Fibroblast of the aortic adventitia (primary cell): ENCODE measurements at regions not wholly inside any gene's neighbourhood (a gene's known extent, or its start where the extent isn't known, plus 50 kb on each side); places are given as distances from the start of the nearest gene placed in this dataset.

Experiments
- DNase-seq: peaks from one replicate; pipeline ENCODE4 v3.0.0-alpha.2; 2010; ENCODE audit warnings: low read depth
- H3K4me3 ChIP-seq: 2 replicates; pipeline ENCODE4 v1.5.1; 2011; ENCODE audit warnings: low read depth, mild to moderate bottlenecking, control low read depth, low read length, moderate library complexity
- TF ChIP-seq, protein P1 (sequence below): IDR thresholded peaks from 2 replicates; pipeline ENCODE4 v1.5.1; 2011; ENCODE audit warnings: mild to moderate bottlenecking, low read length, control low read depth, inconsistent platforms; ENCODE audit not compliant: insufficient read depth

DNA sequence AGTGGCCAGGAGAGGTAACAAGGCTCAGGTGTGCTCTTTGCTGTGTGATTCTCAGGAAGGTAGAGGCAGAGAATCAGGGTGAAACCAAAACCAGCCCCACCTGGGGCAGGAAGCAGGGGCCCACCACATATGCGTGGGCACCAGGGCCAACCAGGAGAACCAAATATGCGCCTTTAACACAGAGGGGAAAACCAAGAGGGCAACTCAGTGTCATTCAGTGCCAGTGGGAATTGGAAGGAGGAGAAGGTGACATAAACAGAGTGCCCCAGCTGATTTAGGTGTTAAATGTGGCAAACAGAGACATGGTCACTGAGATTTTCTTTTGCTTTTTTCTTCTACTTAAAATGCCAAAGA is 106.8 kb upstream of the MAMLD1 start:
- H3K4me3 ChIP-seq, result no peak overlapping the region
- DNase-seq, result no peak
- TF ChIP-seq, protein P1, sequence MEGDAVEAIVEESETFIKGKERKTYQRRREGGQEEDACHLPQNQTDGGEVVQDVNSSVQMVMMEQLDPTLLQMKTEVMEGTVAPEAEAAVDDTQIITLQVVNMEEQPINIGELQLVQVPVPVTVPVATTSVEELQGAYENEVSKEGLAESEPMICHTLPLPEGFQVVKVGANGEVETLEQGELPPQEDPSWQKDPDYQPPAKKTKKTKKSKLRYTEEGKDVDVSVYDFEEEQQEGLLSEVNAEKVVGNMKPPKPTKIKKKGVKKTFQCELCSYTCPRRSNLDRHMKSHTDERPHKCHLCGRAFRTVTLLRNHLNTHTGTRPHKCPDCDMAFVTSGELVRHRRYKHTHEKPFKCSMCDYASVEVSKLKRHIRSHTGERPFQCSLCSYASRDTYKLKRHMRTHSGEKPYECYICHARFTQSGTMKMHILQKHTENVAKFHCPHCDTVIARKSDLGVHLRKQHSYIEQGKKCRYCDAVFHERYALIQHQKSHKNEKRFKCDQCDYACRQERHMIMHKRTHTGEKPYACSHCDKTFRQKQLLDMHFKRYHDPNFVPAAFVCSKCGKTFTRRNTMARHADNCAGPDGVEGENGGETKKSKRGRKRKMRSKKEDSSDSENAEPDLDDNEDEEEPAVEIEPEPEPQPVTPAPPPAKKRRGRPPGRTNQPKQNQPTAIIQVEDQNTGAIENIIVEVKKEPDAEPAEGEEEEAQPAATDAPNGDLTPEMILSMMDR, result no peak

DNA sequence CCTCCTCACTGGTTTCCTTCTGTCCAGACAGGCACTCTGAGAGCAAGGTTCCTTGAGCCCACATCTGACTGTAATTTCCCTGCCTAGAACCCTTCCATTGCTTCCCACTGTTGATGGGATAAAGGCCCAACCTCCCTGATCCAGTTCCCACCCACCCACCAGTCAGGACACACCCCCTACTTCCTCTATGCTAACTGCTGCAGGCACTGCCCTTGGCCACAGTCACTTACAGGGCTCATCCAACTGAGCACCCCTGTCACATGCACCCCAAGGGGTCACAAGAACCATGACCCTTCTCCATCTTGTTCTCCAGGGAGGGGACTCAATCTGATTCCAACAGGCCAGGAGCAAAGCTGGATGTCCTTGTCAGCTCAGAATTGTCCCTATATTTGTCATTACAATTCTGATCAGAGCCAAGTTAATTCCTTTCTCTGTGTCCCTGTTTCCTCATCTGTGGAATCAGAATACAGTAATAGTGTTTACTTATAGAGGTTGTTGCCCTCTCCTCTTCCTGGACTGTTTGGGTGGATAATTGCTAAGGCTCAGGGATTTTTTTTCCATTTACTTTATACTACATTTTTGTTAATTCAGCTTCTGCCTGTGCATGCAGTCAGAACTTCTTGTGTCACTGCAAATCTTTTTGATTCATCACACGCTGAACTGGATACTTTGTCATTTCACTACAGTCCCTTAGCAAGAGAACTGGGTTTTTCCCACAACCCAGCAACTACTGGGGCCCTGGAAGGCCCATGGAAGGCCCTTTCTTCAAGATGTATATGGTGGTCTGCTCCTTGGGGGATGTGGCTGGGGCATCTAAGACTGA is 105.6 kb upstream of the MAMLD1 start:
- H3K4me3 ChIP-seq, result no peak overlapping the region
- TF ChIP-seq, protein P1, result no peak
- DNase-seq, result no peak

DNA sequence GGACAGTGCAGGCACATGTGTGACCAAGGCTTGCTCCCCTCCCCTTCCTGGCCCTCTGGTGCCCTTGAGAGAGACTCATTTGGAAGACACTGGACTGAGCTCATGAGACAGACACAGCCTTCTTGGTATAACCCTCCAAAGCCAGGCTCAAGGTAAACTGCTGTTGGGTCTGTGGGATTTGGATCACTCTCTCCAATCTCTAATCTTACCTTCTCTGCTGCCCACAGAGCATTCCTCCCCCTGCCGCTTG is 105.0 kb upstream of the MAMLD1 start:
- DNase-seq, result no peak
- TF ChIP-seq, protein P1, result no peak
- no peak overlapping the region for H3K4me3 ChIP-seq

DNA sequence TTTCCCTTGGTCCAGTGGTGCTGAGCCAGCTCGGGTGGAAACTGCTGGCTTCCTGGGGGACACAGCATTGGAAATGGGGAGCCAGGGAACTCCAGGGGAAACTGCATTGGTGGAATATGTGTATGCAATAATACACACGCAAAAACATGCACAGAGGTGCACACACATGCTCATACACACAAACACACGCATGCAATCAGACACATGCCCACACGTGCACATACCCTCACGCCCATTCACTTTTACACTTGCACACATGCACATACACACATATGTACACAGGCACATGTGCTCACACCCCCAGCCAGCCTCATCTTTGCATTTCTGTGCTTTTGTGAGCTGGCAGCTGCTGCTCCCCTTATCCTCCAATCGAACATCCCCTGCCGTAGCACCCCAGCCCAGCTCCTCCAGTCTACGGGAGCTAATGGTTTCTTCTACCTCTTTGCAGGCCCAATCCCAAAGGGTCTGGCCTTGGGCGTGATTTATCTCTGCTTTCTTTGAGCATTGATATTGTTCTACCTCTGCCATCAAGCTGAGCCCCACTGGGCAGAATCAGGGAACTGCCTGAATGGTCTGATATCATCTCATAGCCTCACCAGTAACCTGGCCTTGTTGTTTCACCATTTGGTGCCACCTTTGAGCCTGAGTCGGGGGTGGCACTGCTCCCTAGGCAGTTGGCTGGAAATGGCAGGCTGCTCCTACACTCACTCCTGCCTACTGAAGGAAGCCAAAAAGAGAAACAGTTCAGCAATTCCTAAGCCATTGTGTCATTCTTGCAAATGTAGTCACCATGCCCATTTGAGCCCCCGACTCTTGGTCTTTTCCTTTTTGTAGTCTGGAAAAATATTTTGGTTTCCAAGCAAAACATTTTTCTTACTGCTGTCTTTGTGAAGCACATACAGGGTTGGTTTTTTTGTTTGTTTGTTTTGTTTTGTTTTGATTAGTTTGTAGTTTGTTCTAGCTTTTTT is 104.4 kb upstream of the MAMLD1 start:
- no peak overlapping the region for H3K4me3 ChIP-seq
- TF ChIP-seq, protein P1, result no peak
- peak; percentile 30 for DNase-seq

DNA sequence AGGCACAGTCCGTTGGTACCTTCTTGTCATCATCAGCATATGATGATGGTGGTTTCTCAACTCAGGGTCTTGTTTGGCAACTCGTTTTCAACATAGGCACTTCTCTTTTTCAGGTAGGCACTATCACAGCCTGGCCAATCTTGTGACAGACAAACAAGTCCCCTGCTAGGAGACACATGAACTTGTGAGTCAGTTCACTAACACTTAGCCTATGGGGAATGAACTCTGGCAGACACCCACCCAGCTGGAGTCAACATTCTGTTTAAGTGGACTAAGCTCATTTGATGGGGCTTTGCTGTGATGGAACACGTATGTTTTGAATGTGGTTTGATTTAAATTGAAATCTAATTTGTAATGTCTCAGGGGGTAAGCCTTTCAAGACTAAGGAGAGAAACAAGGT is 100.7 kb upstream of the MAMLD1 start:
- no peak overlapping the region for H3K4me3 ChIP-seq
- TF ChIP-seq, protein P1, result no peak
- no peak for DNase-seq

DNA sequence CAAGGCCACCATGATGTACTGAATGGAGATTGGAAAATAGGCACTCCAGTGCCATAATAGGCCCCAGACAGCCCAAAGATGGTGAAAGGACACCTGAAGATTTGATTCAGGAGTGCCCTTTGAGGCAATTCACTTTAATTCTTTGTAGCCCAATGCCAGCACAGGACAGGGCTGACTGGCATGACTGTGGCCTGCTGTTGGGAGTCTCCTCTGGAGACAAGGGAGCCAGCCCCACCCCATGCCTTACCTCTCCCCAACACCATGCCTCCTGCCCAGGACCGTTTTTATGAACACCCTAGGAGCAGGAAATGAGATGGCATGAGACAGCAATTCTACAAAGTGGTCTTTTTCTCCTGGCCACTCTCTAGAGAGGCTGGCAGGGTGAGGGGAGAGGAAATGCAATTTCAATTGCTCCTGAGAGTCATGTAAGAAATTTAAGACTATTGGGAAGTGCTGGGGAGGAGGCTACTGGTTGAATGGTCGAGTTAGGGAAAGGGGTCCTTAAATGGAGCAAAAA is 94.2 kb upstream of the MAMLD1 start:
- no peak for DNase-seq
- TF ChIP-seq, protein P1, result no peak
- no peak overlapping the region for H3K4me3 ChIP-seq
